Neural cell (in vitro differentiated cells): ENCODE measurements at regions not wholly inside any gene's neighbourhood (a gene's known extent, or its start where the extent isn't known, plus 50 kb on each side); places are given as distances from the start of the nearest gene placed in this dataset.
A peak's percentile ranks its signal among the peaks of the same experiment; 100 is the strongest.

Experiments used
- H2AFZ ChIP-seq: fragments of 200-600, 300-800 bp; sonication (generic), shearing (Covaris generic); 2 replicates; pipeline ENCODE4 v1.6.0; 2014; ENCODE audit warnings: low read depth, mild to moderate bottlenecking, antibody characterized with exemption, low read length, moderate library complexity
- H3F3A ChIP-seq: fragments of 200-600 bp; shearing (Covaris generic); 2 replicates; pipeline ENCODE4 v1.6.1; 2016; ENCODE audit warnings: mild to moderate bottlenecking, moderate library complexity, mixed read lengths, antibody characterized with exemption, low read length; ENCODE audit not compliant: insufficient read depth, poor library complexity, severe bottlenecking
- H3K27ac ChIP-seq: fragments of 200-600, 300-800 bp; sonication (generic), shearing (Covaris generic); 2 replicates; pipeline ENCODE4 v1.5.1; 2014; ENCODE audit warnings: mild to moderate bottlenecking, low read length, moderate library complexity
- H3K27me3 ChIP-seq: fragments of 300-800, 200-600 bp; sonication (generic), shearing (Covaris generic); 2 replicates; pipeline ENCODE4 v1.6.0; 2014; ENCODE audit warnings: mild to moderate bottlenecking, low read depth, low read length, moderate library complexity; ENCODE audit not compliant: insufficient read depth
- H3K36me3 ChIP-seq: fragments of 300-800, 200-600 bp; sonication (generic), shearing (Covaris generic); 2 replicates; pipeline ENCODE4 v1.5.1; 2014; ENCODE audit warnings: mild to moderate bottlenecking, antibody characterized with exemption, low read length, moderate library complexity; ENCODE audit not compliant: insufficient read depth
- H3K4me2 ChIP-seq: fragments of 300-800, 200-600 bp; sonication (generic), shearing (Covaris generic); 2 replicates; pipeline ENCODE4 v1.6.0; 2014; ENCODE audit warnings: mild to moderate bottlenecking, low read length
- H3K4me3 ChIP-seq: fragments of 300-800, 200-600 bp; sonication (generic), shearing (Covaris generic); 2 replicates; pipeline ENCODE4 v1.5.1; 2014; ENCODE audit warnings: mild to moderate bottlenecking, low read length, moderate library complexity
- H3K79me2 ChIP-seq: fragments of 200-600 bp; shearing (Covaris generic); replicated peaks from 2 replicates; pipeline ENCODE4 v1.6.0; 2014; ENCODE audit warnings: mild to moderate bottlenecking, low read length, moderate library complexity; ENCODE audit not compliant: insufficient read depth
- H3K9ac ChIP-seq: fragments of 300-800, 200-600 bp; sonication (generic), shearing (Covaris generic); 2 replicates; pipeline ENCODE4 v1.6.1; 2016; ENCODE audit warnings: mild to moderate bottlenecking, low read length, mixed read lengths
- H3K9me2 ChIP-seq: fragments of 200-600 bp; shearing (Covaris generic); 2 replicates; pipeline ENCODE4 v1.6.1; 2016; ENCODE audit warnings: mild to moderate bottlenecking, low read length, mixed read lengths; ENCODE audit not compliant: insufficient read depth
- H3K9me3 ChIP-seq: fragments of 200-600, 300-800 bp; sonication (generic), shearing (Covaris generic); 2 replicates; pipeline ENCODE4 v1.6.1; 2016; ENCODE audit warnings: mild to moderate bottlenecking, mixed run types, low read length, moderate library complexity, mixed read lengths
- H4K20me1 ChIP-seq: fragments of 200-600 bp; shearing (Covaris generic); 2 replicates; pipeline ENCODE4 v1.6.1; 2016; ENCODE audit warnings: mild to moderate bottlenecking, mixed run types; ENCODE audit not compliant: insufficient read depth
- CTCF ChIP-seq: fragments of 450-650 bp; IDR thresholded peaks from 2 replicates; pipeline ENCODE4 v1.5.1; 2014; ENCODE audit warnings: antibody characterized with exemption, mild to moderate bottlenecking, moderate library complexity; ENCODE audit not compliant: poor library complexity, severe bottlenecking
- EP300 ChIP-seq: fragments of 450-650 bp; conservative IDR thresholded peaks from 2 replicates; pipeline ENCODE4 v1.6.1; 2014; ENCODE audit warnings: antibody characterized with exemption, mild to moderate bottlenecking, moderate library complexity; ENCODE audit not compliant: poor library complexity, severe bottlenecking
- EZH2 ChIP-seq: fragments of 200-600, 300-800 bp; shearing (Covaris generic), sonication (generic); IDR thresholded peaks from 2 replicates; pipeline ENCODE4 v1.6.1; 2014; ENCODE audit warnings: antibody characterized with exemption, low read length, borderline replicate concordance, mild to moderate bottlenecking; ENCODE audit not compliant: insufficient read depth, poor library complexity, severe bottlenecking
- MXI1 ChIP-seq: fragments of 450-650 bp; conservative IDR thresholded peaks from 2 replicates; pipeline ENCODE4 v1.6.1; 2014; ENCODE audit warnings: antibody characterized with exemption, mild to moderate bottlenecking; ENCODE audit not compliant: poor library complexity, severe bottlenecking
- POLR2AphosphoS5 ChIP-seq: IDR thresholded peaks from 2 replicates; pipeline ENCODE4 v1.6.1; 2012
- RAD21 ChIP-seq: fragments of 450-650 bp; conservative IDR thresholded peaks from 2 replicates; pipeline ENCODE4 v1.6.1; 2014; ENCODE audit warnings: antibody characterized with exemption, mild to moderate bottlenecking, moderate library complexity
- REST ChIP-seq: IDR thresholded peaks from 2 replicates; pipeline ENCODE4 v1.6.1; 2012; ENCODE audit warnings: borderline replicate concordance
- SMC3 ChIP-seq: fragments of 450-650 bp; conservative IDR thresholded peaks from 2 replicates; pipeline ENCODE4 v1.6.1; 2014; ENCODE audit warnings: antibody characterized with exemption, mild to moderate bottlenecking, moderate library complexity; ENCODE audit not compliant: poor library complexity
- TAF1 ChIP-seq: IDR thresholded peaks from 2 replicates; pipeline ENCODE4 v1.6.1; 2012; ENCODE audit warnings: low read depth

GRCh38 chr5:71892641-71893365 is 173.7 kb downstream of the CARTPT start:
- no peaks in the 10 kb centered on the region for H3K36me3 ChIP-seq
- no peaks in the 10 kb centered on the region for H4K20me1 ChIP-seq
- no peaks in the 10 kb centered on the region for H3K9me3 ChIP-seq
- TF ChIP-seq POLR2AphosphoS5 (no peak), EP300 (peak; percentile 34)
- H3K79me2 ChIP-seq = no peaks in the 10 kb centered on the region
- H3K9me2 ChIP-seq = no peaks in the 10 kb centered on the region
- H2AFZ ChIP-seq = no peak overlapping the region
- H3K4me3 ChIP-seq = peak overlapping the region; percentile 25
- peak overlapping the region; percentile 30 for H3K9ac ChIP-seq
- peak overlapping the region; percentile 82 for H3K27ac ChIP-seq
- peak overlapping the region; percentile 10 for H3K4me2 ChIP-seq
- no peaks in the 10 kb centered on the region for H3K27me3 ChIP-seq
- no peaks in the 10 kb centered on the region for H3F3A ChIP-seq

- Histone ChIP-seq H3K9me3 (no peaks in the 10 kb centered on the region), H3K4me3 (no peak overlapping the region), H2AFZ (no peak overlapping the region), H3F3A (no peaks in the 10 kb centered on the region), H3K79me2 (no peaks in the 10 kb centered on the region), H4K20me1 (no peaks in the 10 kb centered on the region), H3K36me3 (no peaks in the 10 kb centered on the region), H3K4me2 (no peak overlapping the region), H3K9ac (no peak overlapping the region), H3K9me2 (no peaks in the 10 kb centered on the region), H3K27me3 (no peaks in the 10 kb centered on the region), H3K27ac (peak overlapping the region; percentile 82)
- TF ChIP-seq EP300 = no peak
- no peak for TF ChIP-seq SMC3
- TF ChIP-seq MXI1 = no peak
- TF ChIP-seq TAF1 = no peak
- no peak for TF ChIP-seq REST
Measured at GRCh38 chr5:71893451-71893850, 174.4 kb downstream of the CARTPT start.

- Histone ChIP-seq H3K9me2 (no peaks in the 10 kb centered on the region), H3K36me3 (no peaks in the 10 kb centered on the region), H3K9me3 (no peaks in the 10 kb centered on the region)
Measured at GRCh38 chr5:71894091-71894490, 175.0 kb downstream of the CARTPT start.

More at GRCh38 chr5:71894091-71894490, 175.0 kb downstream of the CARTPT start:
- no peak overlapping the region for H2AFZ ChIP-seq
- H3F3A ChIP-seq = no peaks in the 10 kb centered on the region
- H4K20me1 ChIP-seq = no peaks in the 10 kb centered on the region
- H3K9ac ChIP-seq = no peak overlapping the region
- H3K79me2 ChIP-seq = no peaks in the 10 kb centered on the region
- H3K27ac ChIP-seq = no peak overlapping the region
- H3K4me2 ChIP-seq = no peak overlapping the region
- H3K27me3 ChIP-seq = no peaks in the 10 kb centered on the region
- no peak overlapping the region for H3K4me3 ChIP-seq
- no peak for TF ChIP-seq POLR2AphosphoS5
- no peak for TF ChIP-seq EP300
- no peak for TF ChIP-seq CTCF
- TF ChIP-seq EZH2 = no peak
- TF ChIP-seq RAD21 = no peak
- no peak for TF ChIP-seq MXI1
- TF ChIP-seq REST = no peak
- no peak for TF ChIP-seq TAF1
- no peak for TF ChIP-seq SMC3
